T-helper 1 cell (primary cell): ENCODE measurements at regions not wholly inside any gene's neighbourhood (a gene's known extent, or its start where the extent isn't known, plus 50 kb on each side); places are given as distances from the start of the nearest gene placed in this dataset.

Experiments used
- DNase-seq, 5 donors: peaks; one replicate each; pipeline ENCODE4 v3.0.0-alpha.2; 2012 to 2020

GRCh38 chr9:87824216-87824875, 58.3 kb upstream of the SPATA31E1 start:
- DNase-seq: no peak

GRCh38 chr9:87824886-87825285, 57.8 kb upstream of the SPATA31E1 start:
- no peak for DNase-seq

- DNase-seq: no peak
Observed at GRCh38 chr9:87826331-87826730, 56.3 kb upstream of the SPATA31E1 start.

GRCh38 chr9:87827341-87827740, 55.3 kb upstream of the SPATA31E1 start:
- DNase-seq: no peak

- no peak for DNase-seq
Observed at GRCh38 chr9:87829756-87830155, 52.9 kb upstream of the SPATA31E1 start.

- DNase-seq: no peak
Observed at GRCh38 chr9:87830446-87830845, 52.2 kb upstream of the SPATA31E1 start.

- DNase-seq: no peak
Observed at GRCh38 chr9:87831159-87831558, 51.5 kb upstream of the SPATA31E1 start.
